Liver (tissue), 8 donors: ENCODE measurements at regions not wholly inside any gene's neighbourhood (a gene's known extent, or its start where the extent isn't known, plus 50 kb on each side); places are given as distances from the start of the nearest gene placed in this dataset.

Source experiments
- DNase-seq: peaks from one replicate; pipeline ENCODE4 v3.0.0-alpha.2; 2017; ENCODE audit warnings: low spot score
- H3K27ac ChIP-seq, 2 donors: one replicate each; pipeline ENCODE4 v1.7.0; 2013; ENCODE audit warnings: inconsistent platforms in 2 of 2, low read length in 2 of 2, control low read depth in 1 of 2, low read depth in 1 of 2, mild to moderate bottlenecking in 1 of 2
- H3K27me3 ChIP-seq, 4 donors: one replicate each; pipeline versions ENCODE4 v1.6.1 to v1.7.0; 2013; ENCODE audit warnings: low read length in 3 of 4, inconsistent platforms in 1 of 4, mild to moderate bottlenecking in 1 of 4, moderate library complexity in 1 of 4; ENCODE audit not compliant: control insufficient read depth in 4 of 4, insufficient read depth in 4 of 4
- H3K36me3 ChIP-seq, 4 donors: one replicate each; pipeline versions ENCODE4 v1.6.1 to v1.7.0; 2013; ENCODE audit warnings: low read length in 3 of 4, mild to moderate bottlenecking in 3 of 4, low read depth in 1 of 4, moderate library complexity in 1 of 4; ENCODE audit not compliant: control insufficient read depth in 4 of 4, insufficient read depth in 3 of 4
- H3K4me1 ChIP-seq, 4 donors: one replicate each; pipeline versions ENCODE4 v1.6.1 to v1.7.0; 2013; ENCODE audit warnings: low read length in 3 of 4, mild to moderate bottlenecking in 3 of 4, moderate library complexity in 1 of 4; ENCODE audit not compliant: control insufficient read depth in 4 of 4, insufficient read depth in 4 of 4
- H3K4me3 ChIP-seq, 3 donors: one replicate each; pipeline versions ENCODE4 v1.6.1 to v1.7.0; 2013; ENCODE audit warnings: low read length in 3 of 3, control low read depth in 1 of 3, low read depth in 1 of 3, mild to moderate bottlenecking in 1 of 3
- H3K9ac ChIP-seq, 2 donors: one replicate each; pipeline ENCODE4 v1.7.0; 2013; ENCODE audit warnings: low read length in 2 of 2, mild to moderate bottlenecking in 2 of 2, moderate library complexity in 2 of 2, control low read depth in 1 of 2, low read depth in 1 of 2
- H3K9me3 ChIP-seq, 4 donors: one replicate each; pipeline versions ENCODE4 v1.6.1 to v1.7.0; 2013; ENCODE audit warnings: low read length in 3 of 4; ENCODE audit not compliant: control insufficient read depth in 4 of 4
- CTCF ChIP-seq: fragments of 150-350 bp; IDR thresholded peaks from 2 replicates; pipeline ENCODE4 v1.5.1; 2017; ENCODE audit warnings: improper control_type of control experiment, low read depth, low read length; ENCODE audit not compliant: missing input control
- FOXA2 ChIP-seq: IDR thresholded peaks from 2 replicates; pipeline ENCODE4 v1.6.1; 2016; ENCODE audit warnings: antibody characterized with exemption
- GABPA ChIP-seq, 2 donors: IDR thresholded peaks in 1 of 2; conservative IDR thresholded peaks in 1 of 2; 2 replicates each; pipeline ENCODE4 v1.6.1; 2016; ENCODE audit warnings: antibody characterized with exemption in 2 of 2, mild to moderate bottlenecking in 1 of 2, moderate library complexity in 1 of 2
- HNF4A ChIP-seq, 2 donors: conservative IDR thresholded peaks; 2 replicates each; pipeline ENCODE4 v1.6.1; 2016; ENCODE audit warnings: antibody characterized with exemption in 2 of 2, mild to moderate bottlenecking in 2 of 2
- HNF4G ChIP-seq: IDR thresholded peaks from 2 replicates; pipeline ENCODE4 v1.6.1; 2016; ENCODE audit warnings: antibody characterized with exemption
- JUND ChIP-seq, 2 donors: IDR thresholded peaks; 2 replicates each; pipeline ENCODE4 v1.6.1; 2016; ENCODE audit warnings: antibody characterized with exemption in 2 of 2
- MAX ChIP-seq: IDR thresholded peaks from 2 replicates; pipeline ENCODE4 v1.6.1; 2016; ENCODE audit warnings: antibody characterized with exemption
- REST ChIP-seq: IDR thresholded peaks from 2 replicates; pipeline ENCODE4 v1.6.1; 2016; ENCODE audit warnings: antibody characterized with exemption, mild to moderate bottlenecking
- SP1 ChIP-seq: IDR thresholded peaks from 2 replicates; pipeline ENCODE4 v1.6.1; 2018; ENCODE audit warnings: antibody characterized with exemption, mild to moderate bottlenecking
- YY1 ChIP-seq: IDR thresholded peaks from 2 replicates; pipeline ENCODE4 v1.6.1; 2016; ENCODE audit warnings: antibody characterized with exemption, mild to moderate bottlenecking
- ZBTB33 ChIP-seq: IDR thresholded peaks from 2 replicates; pipeline ENCODE4 v1.6.1; 2016; ENCODE audit warnings: antibody characterized with exemption
- WGBS: extraction: QIAGEN DNeasy Blood & Tissue Kit; methylation state at CpG from one replicate; pipeline ENCODE4 v1.1.7; 2013; 5-methylcytosine and 5-hydroxymethylcytosine counted together
- donor health status: healthy.
- donor health status: healthy.
- donor health status: healthy.
- donor health status: healthy.
- donor health status: healthy.

- H3K4me1 ChIP-seq: no peaks in the 10 kb centered on the region
- peaks cover 0 to 3% (median 1%) of the 10 kb centered on the region in 4 donors for H3K9me3 ChIP-seq
- no peak overlapping the region for H3K27ac ChIP-seq
- H3K9ac ChIP-seq: no peak overlapping the region
- H3K4me3 ChIP-seq: no peak overlapping the region
- no peaks in the 10 kb centered on the region for H3K36me3 ChIP-seq
- 62% methylated on average over 4 of the region's 4 CpGs for WGBS
- DNase-seq: no peak
- no peaks in the 10 kb centered on the region for H3K27me3 ChIP-seq
- TF ChIP-seq ZBTB33 (no peak), FOXA2 (no peak), YY1 (no peak), HNF4G (no peak), GABPA (IDR thresholded peaks at IDR 0.05 in 1 of 2, conservative IDR thresholded peaks at IDR 0.05 in 1 of 2) (no peak), JUND (IDR thresholded peaks at IDR 0.05) (no peak), HNF4A (conservative IDR thresholded peaks at IDR 0.05) (no peak), MAX (no peak), SP1 (no peak)
These were observed 1565.5 kb downstream of the UQCRFS1 start for GRCh38 chr19:27647423-27647822.

GRCh38 chr19:27635401-27635800, 1577.5 kb downstream of the UQCRFS1 start:
- Histone ChIP-seq H3K27me3 (no peaks in the 10 kb centered on the region), H3K4me3 (no peak overlapping the region), H3K27ac (no peak overlapping the region), H3K36me3 (no peaks in the 10 kb centered on the region), H3K4me1 (no peaks in the 10 kb centered on the region), H3K9me3 (peaks cover 2 to 18% (median 11%) of the 10 kb centered on the region in 4 donors), H3K9ac (no peak overlapping the region)
- WGBS: 92% methylated on average over 1 of the region's 1 CpG
- TF ChIP-seq SP1 (no peak), CTCF (no peak), ZBTB33 (no peak), MAX (no peak), GABPA (IDR thresholded peaks at IDR 0.05 in 1 of 2, conservative IDR thresholded peaks at IDR 0.05 in 1 of 2) (no peak), REST (no peak)
- no peak for DNase-seq
